Upper lobe of left lung (tissue), 6 donors: ENCODE measurements at regions not wholly inside any gene's neighbourhood (a gene's known extent, or its start where the extent isn't known, plus 50 kb on each side); places are given as distances from the start of the nearest gene placed in this dataset.

Experiments used
- ATAC-seq, 2 donors: fragments of 200-7000 bp; cut with Tn5 transposase; one replicate each; pipeline ENCODE4 v1.9.1; 2022; ENCODE audit warnings: mild to moderate bottlenecking in 2 of 2, moderate library complexity in 2 of 2; ENCODE audit not compliant: low FRiP score in 2 of 2
- DNase-seq, 2 donors: peaks; one replicate each; pipeline ENCODE4 v3.0.0-alpha.2; 2019 to 2020
- H3K27ac ChIP-seq, 4 donors: fragments of 200-600 bp; sonication (generic); one replicate each; pipeline ENCODE4 v1.5.1; 2016 to 2019
- H3K27me3 ChIP-seq, 4 donors: fragments of 200-600 bp; sonication (generic); one replicate each; pipeline ENCODE4 v1.5.1; 2017 to 2019
- H3K36me3 ChIP-seq, 4 donors: fragments of 200-600 bp; sonication (generic); one replicate each; pipeline ENCODE4 v1.5.1; 2016 to 2019
- H3K4me1 ChIP-seq, 4 donors: fragments of 200-600 bp; sonication (generic); one replicate each; pipeline ENCODE4 v1.5.1; 2018 to 2019
- H3K4me3 ChIP-seq, 4 donors: fragments of 200-600 bp; sonication (generic); one replicate each; pipeline ENCODE4 v1.5.1; 2017 to 2019; ENCODE audit warnings: mild to moderate bottlenecking in 2 of 4, moderate library complexity in 1 of 4
- H3K9me3 ChIP-seq, 4 donors: fragments of 200-600 bp; sonication (generic); one replicate each; pipeline ENCODE4 v1.5.1; 2018 to 2019
- CTCF ChIP-seq, 6 experiments: fragments of 450-650 bp in 4 of 6; fragments of 200-600 bp in 2 of 6; sonication (generic) in 2 of 6; IDR thresholded peaks; one replicate each; pipeline ENCODE4 v1.5.1; 2016 to 2019; ENCODE audit warnings: antibody characterized with exemption in 6 of 6
- EP300 ChIP-seq, 4 donors: sonication (generic); formaldehyde crosslinking; IDR thresholded peaks; one replicate each; pipeline ENCODE4 v1.5.1; 2017; ENCODE audit warnings: antibody characterized with exemption in 4 of 4, control low read depth in 2 of 4
- POLR2A ChIP-seq, 4 donors: fragments of 450-650 bp; IDR thresholded peaks; one replicate each; pipeline ENCODE4 v1.5.1; 2016 to 2017; ENCODE audit warnings: antibody characterized with exemption in 4 of 4, mild to moderate bottlenecking in 2 of 4
- POLR2AphosphoS5 ChIP-seq, 2 donors: sonication (generic); formaldehyde crosslinking; IDR thresholded peaks; one replicate each; pipeline ENCODE4 v1.5.1; 2017; ENCODE audit warnings: antibody characterized with exemption in 2 of 2
- WGBS, 2 donors: methylation state at CpG; one replicate each; pipeline ENCODE4 v1.1.5; 2017 to 2018; 5-methylcytosine and 5-hydroxymethylcytosine counted together
- donor health status: DM: no; HTN: no; CAD: no; lungs with moderate emphysema.
- donor health status: DM: no; HTN: yes; CAD: no; lungs with severe emphysema.

- ATAC-seq (no peak), DNase-seq (no peak)
- no peaks in the 10 kb centered on the region for H3K9me3 ChIP-seq
- H3K27me3 ChIP-seq = no peaks in the 10 kb centered on the region
- no peaks in the 10 kb centered on the region for H3K36me3 ChIP-seq
- H3K27ac ChIP-seq = no peak overlapping the region
- H3K4me1 ChIP-seq = no peaks in the 10 kb centered on the region
- 87 to 90% methylated on average over 1 of the region's 1 CpG for WGBS, 2 donors
- TF ChIP-seq EP300 (IDR thresholded peaks at IDR 0.05) (no peak), CTCF (IDR thresholded peaks at IDR 0.05) (no peak), POLR2A (IDR thresholded peaks at IDR 0.05) (no peak), POLR2AphosphoS5 (IDR thresholded peaks at IDR 0.05) (no peak)
- H3K4me3 ChIP-seq = no peak overlapping the region
Measured at GRCh38 chr5:143472576-143472975, 69.1 kb upstream of the NR3C1 start.

DNA sequence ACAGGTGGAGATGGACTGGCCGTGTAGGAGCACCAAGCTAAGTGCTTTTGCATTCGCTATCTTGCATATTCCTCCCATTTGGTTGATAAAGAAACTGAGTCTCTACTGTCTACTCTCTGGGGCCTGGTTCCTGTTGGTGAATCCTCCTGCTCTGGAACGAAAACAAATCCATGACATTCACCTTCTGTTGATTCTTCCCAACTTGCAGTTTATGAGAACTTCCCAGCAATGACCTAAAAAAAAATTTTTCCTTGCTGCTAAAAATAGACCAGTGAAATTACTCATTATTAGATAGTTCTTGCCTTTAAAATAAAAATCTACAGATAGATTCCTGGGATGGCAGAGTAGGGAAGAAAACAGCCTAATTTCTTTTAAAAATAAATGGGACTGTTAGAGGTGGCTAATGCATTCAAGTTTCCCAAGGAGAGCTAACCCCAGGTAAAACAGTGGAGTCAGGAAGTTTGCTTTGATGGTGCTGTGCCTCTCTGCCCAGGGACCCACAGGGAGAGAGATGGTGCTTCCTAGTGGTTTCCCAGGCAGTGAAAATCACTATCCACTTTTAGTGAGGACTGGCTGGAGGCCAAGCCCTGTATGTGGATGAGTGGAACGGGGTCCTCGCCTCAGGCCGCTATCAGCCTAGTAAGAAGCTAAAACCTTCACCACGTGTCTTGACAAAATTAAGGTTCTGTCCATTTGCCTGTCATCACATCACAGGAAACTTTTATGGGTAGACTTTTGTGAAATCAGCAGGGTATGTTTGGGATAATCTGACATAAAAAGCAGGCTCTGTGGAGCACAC lies 68.4 kb upstream of the NR3C1 start:
- ATAC-seq (no peak), DNase-seq (no peak)
- Histone ChIP-seq H3K4me1 (no peaks in the 10 kb centered on the region), H3K4me3 (no peak overlapping the region), H3K27ac (no peak overlapping the region), H3K9me3 (no peaks in the 10 kb centered on the region), H3K36me3 (no peaks in the 10 kb centered on the region), H3K27me3 (no peaks in the 10 kb centered on the region)
- WGBS, 2 donors = 84 to 93% methylated on average over 7 of the region's 7 CpGs
- TF ChIP-seq EP300 (IDR thresholded peaks at IDR 0.05) = no peak
- no peak for TF ChIP-seq CTCF (IDR thresholded peaks at IDR 0.05)
- TF ChIP-seq POLR2AphosphoS5 (IDR thresholded peaks at IDR 0.05) = no peak
- TF ChIP-seq POLR2A (IDR thresholded peaks at IDR 0.05) = no peak

GRCh38 chr5:143471041-143471509 lies 67.6 kb upstream of the NR3C1 start:
- DNase-seq = no peak
- H3K9me3 ChIP-seq = no peaks in the 10 kb centered on the region
- no peaks in the 10 kb centered on the region for H3K27me3 ChIP-seq
- ATAC-seq = no peak
- H3K4me1 ChIP-seq = no peaks in the 10 kb centered on the region
- TF ChIP-seq EP300 (IDR thresholded peaks at IDR 0.05) (no peak), POLR2AphosphoS5 (IDR thresholded peaks at IDR 0.05) (no peak), CTCF (IDR thresholded peaks at IDR 0.05) (no peak), POLR2A (IDR thresholded peaks at IDR 0.05) (no peak)
- WGBS, 2 donors = 90% methylated on average over 1 of the region's 1 CpG
- no peak overlapping the region for H3K4me3 ChIP-seq
- H3K27ac ChIP-seq = no peak overlapping the region
- H3K36me3 ChIP-seq = no peaks in the 10 kb centered on the region

GRCh38 chr5:143470120-143470519 lies 66.6 kb upstream of the NR3C1 start:
- H3K9me3 ChIP-seq = no peaks in the 10 kb centered on the region
- H3K27me3 ChIP-seq = no peaks in the 10 kb centered on the region
- ATAC-seq = no peak
- no peak overlapping the region for H3K4me3 ChIP-seq
- TF ChIP-seq POLR2A (IDR thresholded peaks at IDR 0.05) = no peak
- no peak for TF ChIP-seq POLR2AphosphoS5 (IDR thresholded peaks at IDR 0.05)
- TF ChIP-seq EP300 (IDR thresholded peaks at IDR 0.05) = no peak
- no peak for TF ChIP-seq CTCF (IDR thresholded peaks at IDR 0.05)
- H3K36me3 ChIP-seq = no peaks in the 10 kb centered on the region
- H3K4me1 ChIP-seq = no peaks in the 10 kb centered on the region
- WGBS, 2 donors = 73 to 80% methylated on average over 1 of the region's 1 CpG
- no peak for DNase-seq
- H3K27ac ChIP-seq = no peak overlapping the region

GRCh38 chr5:143469125-143469524 lies 65.6 kb upstream of the NR3C1 start:
- Histone ChIP-seq H3K4me1 (no peaks in the 10 kb centered on the region), H3K4me3 (no peak overlapping the region), H3K9me3 (no peaks in the 10 kb centered on the region), H3K36me3 (no peaks in the 10 kb centered on the region), H3K27me3 (no peaks in the 10 kb centered on the region), H3K27ac (no peak overlapping the region)
- TF ChIP-seq CTCF (IDR thresholded peaks at IDR 0.05) (no peak), POLR2A (IDR thresholded peaks at IDR 0.05) (no peak), EP300 (IDR thresholded peaks at IDR 0.05) (no peak), POLR2AphosphoS5 (IDR thresholded peaks at IDR 0.05) (no peak)
- ATAC-seq = no peak
- no peak for DNase-seq
- 93 to 100% methylated on average over 2 of the region's 2 CpGs for WGBS, 2 donors
